HuH-7 (cell line): ENCODE measurements at regions not wholly inside any gene's neighbourhood (a gene's known extent, or its start where the extent isn't known, plus 50 kb on each side); places are given as distances from the start of the nearest gene placed in this dataset.

Experiments used
- DNase-seq: peaks from one replicate; pipeline ENCODE4 v3.0.0; 2011; ENCODE audit warnings: low spot score

DNA sequence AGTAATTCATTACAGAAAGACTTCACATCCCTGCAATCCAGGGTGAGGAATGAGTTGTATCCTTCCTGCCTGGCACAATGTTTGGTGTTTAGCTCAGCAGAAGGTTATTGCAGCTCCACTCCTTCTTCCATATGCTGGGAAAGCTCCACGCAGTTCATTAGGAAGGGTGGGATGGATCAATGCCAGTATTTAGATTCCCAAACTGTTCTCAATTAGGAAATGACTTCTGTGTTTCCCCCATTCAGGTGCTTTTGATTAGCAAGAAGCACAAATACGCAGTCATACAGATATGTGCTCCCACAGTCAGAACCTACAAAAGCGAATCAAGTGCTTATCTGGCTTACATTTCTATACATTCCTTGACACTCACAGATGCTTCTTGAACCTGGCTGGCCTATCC is 340.6 kb downstream of the NYAP2 start:
- DNase-seq = no peak

DNA sequence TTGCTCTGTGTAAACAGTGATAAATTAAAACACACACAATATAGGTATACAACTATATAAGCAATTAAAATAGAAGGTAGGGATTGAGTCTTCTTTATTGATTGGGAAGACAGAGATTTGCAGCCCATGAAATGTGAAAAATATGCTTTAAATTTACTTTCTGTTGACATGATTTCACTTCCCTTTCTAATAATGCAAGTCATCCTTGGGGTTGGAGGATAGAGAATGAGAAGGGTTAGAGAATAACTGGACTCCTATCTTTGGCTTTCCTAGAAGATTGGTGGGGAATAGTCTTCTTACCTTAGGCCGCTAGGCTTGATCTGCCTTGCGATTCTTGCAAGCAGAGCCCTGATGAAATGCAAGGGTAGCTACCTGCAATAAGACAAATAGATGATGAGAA is 339.8 kb downstream of the NYAP2 start:
- no peak for DNase-seq

DNA sequence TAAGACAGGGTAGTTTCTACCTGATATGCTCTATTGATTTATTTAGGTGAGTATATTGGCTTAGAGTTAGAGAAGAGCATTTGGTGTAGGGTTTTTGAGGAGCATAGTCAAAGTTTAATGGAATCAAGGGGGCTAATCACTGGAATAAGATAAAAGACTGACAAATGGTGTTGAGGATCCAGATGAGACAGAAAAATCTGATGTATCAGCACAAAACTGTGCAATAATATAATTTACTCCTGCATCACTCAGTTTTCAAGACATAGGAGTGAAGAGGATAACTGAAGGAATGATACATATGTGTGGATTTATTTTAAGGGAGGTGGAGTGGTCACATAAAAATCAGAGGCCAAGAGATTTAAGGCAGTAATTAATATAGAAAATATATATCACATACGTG is 339.2 kb downstream of the NYAP2 start:
- no peak for DNase-seq

DNA sequence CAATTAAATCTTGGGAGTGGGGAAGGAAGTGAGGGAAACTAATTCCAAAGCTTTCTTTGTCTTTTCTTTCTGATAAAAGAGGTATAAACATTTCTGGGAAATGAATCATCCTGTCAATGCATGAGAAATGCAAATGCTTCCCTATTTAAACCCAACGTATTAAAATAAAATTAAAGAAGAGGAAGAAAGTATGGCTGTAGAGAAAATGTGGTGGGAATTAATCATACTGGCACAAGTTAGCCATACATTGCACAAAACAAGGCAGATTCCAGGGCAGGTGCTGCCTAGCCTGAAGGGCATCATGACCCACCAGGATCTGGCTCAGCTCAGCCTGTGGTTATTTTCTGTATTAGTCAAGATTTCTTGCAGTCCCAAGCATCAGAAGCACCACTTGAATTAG is 338.0 kb downstream of the NYAP2 start:
- DNase-seq = no peak

DNA sequence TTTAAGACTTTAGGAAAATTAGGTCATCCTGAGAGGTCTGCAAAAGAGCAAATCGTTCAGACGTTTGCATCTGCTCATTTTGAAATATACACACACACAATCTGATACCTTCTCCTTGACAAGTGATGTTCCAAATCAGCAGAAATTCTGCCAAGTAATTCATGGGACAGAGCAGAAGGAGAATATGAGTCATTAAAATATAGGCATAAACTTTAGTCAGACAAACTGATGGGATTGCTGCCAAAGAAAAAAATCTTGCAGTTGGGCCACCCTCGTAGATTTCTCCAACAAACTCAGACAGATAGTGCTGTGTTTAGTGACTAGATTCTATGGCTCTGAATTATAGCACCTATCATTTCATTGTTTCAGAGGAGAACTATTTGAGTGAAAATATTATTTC is 336.3 kb downstream of the NYAP2 start:
- no peak for DNase-seq

DNA sequence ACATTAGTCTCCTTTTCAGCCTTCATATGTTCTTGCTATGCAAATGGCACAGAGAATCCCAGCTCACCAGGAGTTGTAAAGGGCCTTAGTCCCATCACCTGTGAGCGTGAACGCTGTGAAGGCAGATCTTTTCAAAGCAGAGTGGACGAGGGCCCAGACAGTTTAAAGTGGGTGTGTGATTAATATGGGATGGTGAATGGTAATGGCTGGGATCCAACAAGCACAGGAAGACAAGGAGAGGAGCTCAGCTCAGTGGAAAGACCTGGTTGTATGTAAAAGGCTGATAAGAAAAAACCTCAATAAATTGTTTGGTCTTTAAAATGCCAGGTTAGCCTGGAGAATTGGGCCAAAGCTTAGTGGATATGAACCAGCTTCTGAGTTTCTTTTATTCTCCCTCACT is 326.2 kb downstream of the NYAP2 start:
- DNase-seq = no peak
